A673 (cell line): ENCODE measurements at regions not wholly inside any gene's neighbourhood (a gene's known extent, or its start where the extent isn't known, plus 50 kb on each side); places are given as distances from the start of the nearest gene placed in this dataset.

Experiments
- BruUV-seq: library from RNA; stranded (reverse); fragments of 400-500 nt; replicated peaks from 2 replicates; lab custom pipeline; 2021; lab: Mats Ljungman, UMichigan
- CTCF ChIA-PET: fragments of 300-600 bp; sonication (Branson Sonifier 250); formaldehyde crosslinking; loops from one replicate; lab custom pipeline; 2022; ENCODE audit warnings: antibody characterized with exemption; lab: Charles Lee
- POLR2A ChIA-PET: fragments of 300-600 bp; sonication (Branson Sonifier 250); formaldehyde crosslinking; loops from one replicate; lab custom pipeline; 2022; ENCODE audit warnings: antibody characterized with exemption; ENCODE audit not compliant: low non-redundant PET; lab: Charles Lee
- DNase-seq: peaks from one replicate; pipeline ENCODE4 v3.0.0-alpha.2; 2015; ENCODE audit warnings: low spot score
- H3K27ac ChIP-seq: fragments of 200-600 bp; sonication (generic); 2 replicates; pipeline ENCODE4 v1.5.1; 2016; ENCODE audit warnings: mixed run types, low read depth, mild to moderate bottlenecking, mixed read lengths, antibody characterized with exemption, low read length; ENCODE audit not compliant: poor library complexity, severe bottlenecking
- H3K27me3 ChIP-seq: fragments of 200-600 bp; sonication (generic); replicated peaks from 2 replicates; pipeline ENCODE4 v1.6.1; 2017; ENCODE audit warnings: mixed run types, low read depth, mild to moderate bottlenecking, mixed read lengths, antibody characterized with exemption, low read length; ENCODE audit not compliant: insufficient read depth, poor library complexity
- H3K36me3 ChIP-seq: fragments of 200-600 bp; sonication (generic); 2 replicates; pipeline ENCODE4 v1.6.1; 2016; ENCODE audit warnings: mixed run types, mild to moderate bottlenecking, mixed read lengths, antibody characterized with exemption, low read length; ENCODE audit not compliant: insufficient read depth, poor library complexity, severe bottlenecking
- H3K4me1 ChIP-seq: fragments of 200-600 bp; sonication (generic); 2 replicates; pipeline ENCODE4 v1.6.1; 2017; ENCODE audit warnings: mixed run types, mild to moderate bottlenecking, mixed read lengths, antibody characterized with exemption, low read length; ENCODE audit not compliant: insufficient read depth, poor library complexity, severe bottlenecking
- H3K4me3 ChIP-seq: fragments of 200-600 bp; sonication (generic); 2 replicates; pipeline ENCODE4 v1.5.1; 2016; ENCODE audit warnings: low read depth, mixed run types, mild to moderate bottlenecking, mixed read lengths, low read length; ENCODE audit not compliant: poor library complexity, severe bottlenecking
- H3K9me3 ChIP-seq: fragments of 200-600 bp; sonication (generic); 2 replicates; pipeline ENCODE4 v1.6.1; 2016; ENCODE audit warnings: mixed run types, low read depth, mild to moderate bottlenecking, mixed read lengths, antibody characterized with exemption, low read length; ENCODE audit not compliant: poor library complexity, severe bottlenecking
- CTCF ChIP-seq: fragments of 300-800, 200-600 bp; sonication (generic); conservative IDR thresholded peaks from 2 replicates; pipeline ENCODE4 v1.5.1; 2017; ENCODE audit warnings: low read depth, mild to moderate bottlenecking, antibody characterized with exemption, low read length, moderate library complexity, mixed read lengths
- EZH2 ChIP-seq: fragments of 200-600 bp; sonication (generic); IDR thresholded peaks from 2 replicates; pipeline ENCODE4 v1.6.1; 2017; ENCODE audit warnings: borderline replicate concordance, low read depth, mild to moderate bottlenecking, mixed read lengths, antibody characterized with exemption, low read length; ENCODE audit not compliant: poor library complexity, severe bottlenecking
- intact Hi-C: fragments of 100-400 bp; cut with micrococcal nuclease; formaldehyde crosslinking; loops from one replicate; pipeline ENCODE4 v1.10.0; 2022; ENCODE audit not compliant: unreplicated experiment

GRCh38 chrX:40943093-40943641 is 142.1 kb upstream of the USP9X start:
- no peaks in the 10 kb centered on the region for H3K4me1 ChIP-seq
- CTCF ChIA-PET = no interaction called here
- intact Hi-C loops = no loop called here
- BruUV-seq = no TSS peak
- H3K4me3 ChIP-seq = no peak overlapping the region
- no peaks in the 10 kb centered on the region for H3K36me3 ChIP-seq
- POLR2A ChIA-PET = no interaction called here
- no peak for DNase-seq
- H3K27me3 ChIP-seq = no peaks in the 10 kb centered on the region
- no peaks in the 10 kb centered on the region for H3K9me3 ChIP-seq
- H3K27ac ChIP-seq = no peak overlapping the region
- TF ChIP-seq EZH2 (no peak), CTCF (no peak)

- Histone ChIP-seq H3K4me1 (no peaks in the 10 kb centered on the region), H3K27ac (no peak overlapping the region), H3K4me3 (no peak overlapping the region), H3K27me3 (no peaks in the 10 kb centered on the region), H3K9me3 (no peaks in the 10 kb centered on the region), H3K36me3 (no peaks in the 10 kb centered on the region)
- TF ChIP-seq EZH2 = no peak
- TF ChIP-seq CTCF = no peak
- POLR2A ChIA-PET = no interaction called here
- intact Hi-C loops = no loop called here
- CTCF ChIA-PET = no interaction called here
- peak; percentile 39 for DNase-seq
- BruUV-seq = no TSS peak
Measured at GRCh38 chrX:40945361-40945713, 139.9 kb upstream of the USP9X start.

DNA sequence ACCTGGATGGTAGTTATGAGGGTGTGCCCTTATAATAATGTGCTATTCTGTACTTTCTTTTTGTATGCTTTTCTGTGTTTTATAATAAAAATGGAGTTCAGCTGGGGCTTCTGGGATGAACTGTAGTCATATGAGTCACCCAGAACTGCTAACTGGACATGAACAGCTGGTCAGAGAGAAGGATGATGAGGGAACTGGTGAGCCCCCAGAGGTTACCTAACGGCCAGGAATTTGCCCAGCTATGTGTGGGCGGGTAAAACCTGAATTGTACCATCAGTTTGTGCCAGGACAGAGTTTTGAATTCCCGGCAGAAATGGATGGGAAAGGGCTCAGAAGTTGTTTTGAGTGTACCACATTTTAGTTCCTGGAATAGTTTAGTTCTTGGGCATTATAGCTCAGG is 138.0 kb upstream of the USP9X start:
- no TSS peak for BruUV-seq
- no peak for TF ChIP-seq CTCF
- TF ChIP-seq EZH2 = no peak
- POLR2A ChIA-PET = no interaction called here
- Histone ChIP-seq H3K9me3 (no peaks in the 10 kb centered on the region), H3K4me3 (no peak overlapping the region), H3K36me3 (no peaks in the 10 kb centered on the region), H3K4me1 (no peaks in the 10 kb centered on the region), H3K27ac (no peak overlapping the region), H3K27me3 (no peaks in the 10 kb centered on the region)
- intact Hi-C loops = no loop called here
- no peak for DNase-seq
- CTCF ChIA-PET = no interaction called here
